Ovary (tissue), 3 donors: ENCODE measurements at regions not wholly inside any gene's neighbourhood (a gene's known extent, or its start where the extent isn't known, plus 50 kb on each side); places are given as distances from the start of the nearest gene placed in this dataset.

Source experiments
- CTCF ChIP-seq, 3 donors: fragments of 450-650 bp in 2 of 3; fragments of 200-600 bp in 1 of 3; IDR thresholded peaks; one replicate each; pipeline versions ENCODE4 v1.5.1 to v1.8.0; 2016 to 2022; ENCODE audit warnings: antibody characterized with exemption in 3 of 3, mild to moderate bottlenecking in 1 of 3
- POLR2A ChIP-seq: fragments of 450-650 bp; IDR thresholded peaks from one replicate; pipeline ENCODE4 v1.6.1; 2017; ENCODE audit warnings: antibody characterized with exemption, mild to moderate bottlenecking, moderate library complexity
- donor health status: DM: no; HTN: no; CAD: no.

- TF ChIP-seq CTCF (IDR thresholded peaks at IDR 0.05), result no peak
- no peak for TF ChIP-seq POLR2A
Measured at GRCh38 chrX:14291666-14292500, 237.5 kb upstream of the GLRA2 start.
